Stromal cell of bone marrow (primary cell): ENCODE measurements at regions not wholly inside any gene's neighbourhood (a gene's known extent, or its start where the extent isn't known, plus 50 kb on each side); places are given as distances from the start of the nearest gene placed in this dataset.
"Not testable (repeated sequence)": the region's sequence is repeated elsewhere in the genome, so short reads cannot be mapped to it uniquely, and the experiment has no call there.

ENCODE experiments used
- DNase-seq: peaks from one replicate; pipeline ENCODE4 v3.0.0-alpha.2; 2012; ENCODE audit warnings: low read depth

- DNase-seq, result no peak
Measured at GRCh38 chrY:19051021-19051420, 277.5 kb upstream of the HSFY2 start.

DNA sequence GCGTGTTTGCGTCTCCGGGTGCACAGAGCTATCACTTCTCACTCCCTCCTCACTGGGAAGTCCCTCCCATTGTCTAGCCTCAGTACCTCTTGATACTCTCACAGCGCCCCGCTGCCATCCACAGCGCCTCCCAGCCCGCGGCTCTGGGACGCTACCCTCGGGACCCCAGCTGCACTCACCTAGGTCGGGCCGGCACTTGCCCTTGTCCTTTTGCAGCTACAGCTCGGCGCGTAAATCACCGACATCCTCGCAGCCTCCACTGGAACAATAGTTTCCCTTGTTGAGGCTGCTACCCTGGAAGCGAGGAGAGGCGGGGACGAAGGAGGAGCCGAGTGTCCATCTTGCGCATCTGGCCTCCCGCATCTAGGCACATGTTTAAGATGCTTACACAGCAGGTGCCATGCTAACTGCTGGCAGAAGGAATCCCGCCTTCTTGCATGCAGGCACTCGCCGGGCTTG lies 269.5 kb upstream of the HSFY2 start:
- no peak for DNase-seq

GRCh38 chrY:19042306-19042958 lies 268.9 kb upstream of the HSFY2 start:
- no peak for DNase-seq

DNA sequence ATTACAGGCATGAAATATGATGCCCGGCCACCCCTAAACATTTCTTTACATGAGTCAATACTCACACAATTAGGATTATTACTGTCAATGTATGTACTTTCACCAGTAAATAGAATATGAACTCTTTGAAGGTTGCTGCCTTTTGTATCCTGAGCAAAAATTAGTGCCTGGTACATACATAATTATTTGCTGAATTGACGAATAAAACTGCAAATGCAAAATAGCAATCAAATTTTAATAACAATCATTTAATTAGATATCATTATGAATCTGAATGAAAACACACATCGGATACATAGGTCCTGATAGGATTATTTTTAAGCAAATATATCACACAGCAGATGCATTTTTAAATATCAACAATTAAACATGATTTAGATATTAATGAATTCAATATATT lies 253.1 kb upstream of the HSFY2 start:
- DNase-seq, result no peak

GRCh38 chrY:19023934-19024333 lies 250.4 kb upstream of the HSFY2 start:
- peak; percentile 2 for DNase-seq

GRCh38 chrY:19020193-19020592 lies 246.7 kb upstream of the HSFY2 start:
- no peak for DNase-seq

GRCh38 chrY:19016990-19017389 lies 243.5 kb upstream of the HSFY2 start:
- no peak for DNase-seq

GRCh38 chrY:19015854-19016253 lies 242.3 kb upstream of the HSFY2 start:
- no peak for DNase-seq

- DNase-seq, result no peak
Measured at GRCh38 chrY:19015213-19015612, 241.7 kb upstream of the HSFY2 start.

DNA sequence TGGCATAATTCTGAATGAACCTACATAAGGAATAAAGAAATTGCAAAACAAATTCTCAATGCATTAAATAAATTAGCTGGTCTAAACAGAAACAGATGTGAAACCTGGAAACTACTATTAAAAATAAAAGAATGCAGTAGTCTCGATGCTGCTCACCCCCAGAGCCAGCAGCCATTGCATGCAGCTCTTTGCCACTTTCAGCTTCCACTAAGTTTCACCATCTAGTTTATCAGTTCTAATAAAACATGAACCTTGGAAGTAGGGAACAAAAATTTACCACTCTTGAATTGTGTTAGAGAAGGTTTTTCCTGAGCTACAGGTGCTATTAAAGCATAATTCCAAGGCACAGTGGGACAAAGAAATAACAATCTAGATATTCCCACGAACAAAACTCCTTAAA lies 239.4 kb upstream of the HSFY2 start:
- DNase-seq, result no peak

DNA sequence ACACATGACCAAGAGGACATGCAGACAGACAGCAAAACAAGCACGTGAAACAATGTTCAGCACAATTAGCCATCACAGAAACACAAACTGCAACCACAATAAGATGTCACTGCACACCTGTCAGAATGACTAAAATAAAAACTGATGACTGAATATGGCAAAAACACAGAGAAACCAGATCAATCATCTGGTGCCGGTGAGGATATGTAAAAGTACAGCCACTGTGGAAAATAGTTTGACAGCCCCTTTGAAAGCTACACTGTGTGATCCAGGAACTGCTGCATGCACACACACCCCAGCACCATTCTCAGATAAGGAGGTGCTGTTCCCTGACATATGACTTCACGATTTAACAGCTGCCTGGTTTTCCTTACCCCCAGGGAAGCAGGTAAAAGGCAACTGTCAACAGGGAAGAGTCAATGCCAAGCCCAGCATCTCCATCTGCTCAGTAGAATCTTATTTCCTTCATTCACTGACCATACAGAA lies 238.1 kb upstream of the HSFY2 start:
- no peak for DNase-seq

- no peak for DNase-seq
Measured at GRCh38 chrY:19006234-19006633, 232.7 kb upstream of the HSFY2 start.

DNA sequence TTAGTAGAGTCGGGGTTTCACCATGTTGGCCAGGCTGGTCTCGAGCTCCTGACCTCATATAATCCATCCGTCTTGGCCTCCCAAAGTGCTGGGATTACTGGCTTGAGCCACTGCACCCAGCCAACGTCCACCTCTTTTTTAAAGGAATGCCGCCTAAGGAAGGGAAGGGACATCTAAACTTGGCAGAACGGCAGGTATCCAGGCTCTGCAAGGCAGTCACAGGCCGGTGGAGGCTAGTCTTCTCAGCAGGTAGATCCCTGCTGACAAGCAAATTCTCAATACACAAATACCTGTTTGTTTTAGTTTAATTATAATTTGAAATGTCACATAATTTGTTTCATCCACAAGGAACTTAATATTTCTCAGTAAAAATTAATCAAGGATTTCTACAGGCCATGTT lies 232.0 kb upstream of the HSFY2 start:
- no peak for DNase-seq

DNA sequence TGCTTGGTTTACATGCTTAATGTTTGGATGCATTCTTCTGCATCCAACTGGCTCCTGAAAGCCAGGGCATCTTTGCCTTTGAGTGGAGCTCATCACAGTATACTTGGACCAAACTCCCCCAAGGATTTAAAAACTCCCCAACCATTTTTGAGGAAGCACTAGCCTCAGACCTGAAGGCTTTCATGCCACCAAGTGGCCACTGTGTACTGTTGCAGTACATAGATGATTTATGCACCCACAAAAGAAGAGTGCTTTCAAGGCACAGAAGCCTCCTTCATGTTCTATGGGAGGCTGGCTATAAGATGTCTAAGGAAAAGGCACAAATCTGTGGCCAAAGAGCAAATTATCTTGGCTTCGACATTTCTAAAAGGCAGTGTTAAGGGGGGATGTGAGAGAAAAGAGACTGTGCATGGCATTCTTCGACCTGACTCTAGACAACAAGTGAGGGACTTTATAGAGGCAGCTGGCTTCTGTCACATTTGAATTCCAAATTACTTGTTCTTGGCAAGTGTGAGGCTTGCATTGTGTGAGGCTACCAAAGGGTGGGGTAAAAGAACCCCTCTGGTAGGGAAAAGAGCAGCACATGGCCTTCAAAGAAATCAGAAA lies 224.2 kb upstream of the HSFY2 start:
- DNase-seq, result no peak

DNA sequence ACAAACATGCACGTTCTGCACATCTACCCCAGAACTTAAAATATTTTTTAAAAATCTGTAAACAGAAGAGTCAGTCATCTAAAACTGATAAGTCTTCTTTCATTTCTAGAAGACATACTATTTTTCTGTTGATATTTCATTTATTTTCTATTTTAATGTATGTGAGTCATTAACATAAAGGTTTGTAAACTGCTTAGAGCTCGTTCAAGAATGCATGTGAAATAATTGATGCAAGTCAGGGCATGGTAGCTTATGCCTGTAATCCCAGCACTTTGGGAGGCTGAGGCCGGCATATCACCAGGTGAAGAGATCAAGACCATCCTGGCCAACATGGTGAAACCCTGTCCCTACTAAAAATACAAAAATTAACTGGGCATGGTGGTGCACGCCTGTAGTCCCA lies 219.9 kb upstream of the HSFY2 start:
- no peak for DNase-seq

DNA sequence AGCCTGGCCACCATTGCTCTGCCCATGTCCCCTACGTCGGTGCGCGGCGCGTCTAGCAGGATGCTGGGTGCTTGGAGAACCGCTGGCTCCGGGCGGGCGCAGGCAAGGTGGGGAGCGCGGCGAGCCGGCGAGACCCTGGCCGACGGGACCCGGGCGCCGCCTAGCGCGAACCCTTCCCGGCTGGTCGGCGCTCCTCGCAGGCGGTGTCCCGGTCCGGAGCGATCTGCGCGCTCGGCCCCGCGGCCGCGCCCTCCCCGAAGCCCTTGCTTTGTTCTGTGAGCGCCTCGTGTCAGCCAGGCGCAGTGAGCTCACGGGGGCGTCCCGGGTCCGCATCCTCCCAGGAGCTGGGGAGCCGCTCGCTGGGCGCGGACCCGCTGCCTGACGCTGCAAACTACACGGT lies 219.1 kb upstream of the HSFY2 start:
- not testable (repeated sequence) for DNase-seq

- DNase-seq, result no peak
Measured at GRCh38 chrY:18989356-18989755, 215.8 kb upstream of the HSFY2 start.

- DNase-seq, result no peak
Measured at GRCh38 chrY:18966001-18966400, 192.5 kb upstream of the HSFY2 start.

- no peak for DNase-seq
Measured at GRCh38 chrY:18958846-18959245, 185.3 kb upstream of the HSFY2 start.

DNA sequence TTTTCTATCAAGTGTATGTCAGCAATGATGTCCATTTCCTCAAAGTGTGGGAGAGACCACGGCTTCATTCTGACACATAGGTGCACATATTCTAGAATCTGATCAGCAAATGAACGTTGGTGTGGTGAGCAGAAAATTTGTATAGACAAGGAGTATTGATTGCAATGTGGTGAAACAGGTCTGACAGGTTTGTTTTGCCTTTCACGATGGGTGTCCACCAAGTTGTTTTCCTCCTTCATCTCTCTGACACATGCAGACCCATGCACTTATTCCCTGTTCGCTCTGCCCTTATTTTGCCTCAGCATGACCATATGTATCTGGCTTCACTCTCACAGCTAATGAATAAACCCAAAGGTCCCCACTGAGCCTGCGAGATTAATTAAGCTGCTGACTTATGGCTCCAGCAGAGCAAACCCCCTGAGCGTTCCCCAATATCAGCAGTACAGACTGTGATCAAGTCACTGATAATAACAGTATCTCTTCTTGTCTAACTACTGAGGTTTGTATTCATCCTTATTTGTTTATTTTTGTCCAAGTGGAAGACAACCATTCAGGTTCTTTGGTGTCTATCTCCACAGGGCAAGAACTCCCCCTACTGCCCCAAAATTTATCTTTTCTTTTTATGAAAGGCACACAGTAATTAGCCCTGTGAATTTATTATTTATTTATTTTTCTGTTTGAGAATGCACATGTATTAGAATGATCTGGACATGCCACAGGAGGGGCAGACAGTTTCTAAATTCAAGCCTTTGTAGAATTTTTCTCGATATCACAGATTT lies 178.3 kb upstream of the HSFY2 start:
- no peak for DNase-seq

DNA sequence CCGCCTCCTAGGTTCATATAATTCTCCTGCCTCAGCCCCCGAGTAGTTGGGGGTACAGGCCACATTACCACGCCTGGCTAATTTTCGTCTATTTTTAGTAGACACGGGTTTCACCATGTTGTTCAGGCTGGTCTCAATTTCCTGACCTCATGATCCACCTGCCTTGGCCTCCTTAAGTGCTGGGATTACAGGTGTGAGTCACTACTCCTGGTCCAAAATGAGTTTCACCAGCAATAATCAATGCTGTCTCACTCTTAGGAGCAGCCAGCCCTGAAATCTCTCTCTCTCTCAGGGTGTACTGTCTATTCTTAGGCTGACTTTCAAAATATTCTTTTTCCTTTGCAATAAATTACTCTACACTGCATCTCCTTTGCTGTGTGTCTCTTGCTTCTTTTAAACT lies 177.5 kb upstream of the HSFY2 start:
- no peak for DNase-seq

DNA sequence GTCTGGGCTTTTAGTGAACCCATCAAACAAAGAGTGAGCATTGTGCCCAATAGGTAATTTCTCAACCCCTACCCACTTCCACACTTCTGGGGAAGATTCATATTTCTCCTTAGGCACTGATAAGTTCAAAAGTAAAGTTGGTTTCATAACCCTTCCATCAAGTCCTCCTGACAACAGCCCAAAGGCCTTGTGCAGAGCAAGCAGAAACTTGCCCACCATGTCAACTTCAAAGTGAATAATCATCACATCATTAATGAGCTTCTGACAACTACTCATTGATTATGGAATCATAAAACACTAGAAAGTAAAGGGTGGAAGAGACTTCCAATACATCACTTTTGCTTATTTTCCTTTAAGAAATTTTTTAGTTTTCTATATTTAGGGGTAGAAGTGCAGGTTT lies 163.3 kb upstream of the HSFY2 start:
- no peak for DNase-seq

GRCh38 chrY:18919256-18919655 lies 145.7 kb upstream of the HSFY2 start:
- no peak for DNase-seq
